Hepatic stellate cell (primary cell): ENCODE measurements at regions not wholly inside any gene's neighbourhood (a gene's known extent, or its start where the extent isn't known, plus 50 kb on each side); places are given as distances from the start of the nearest gene placed in this dataset.
"Not testable (repeated sequence)": the region's sequence is repeated elsewhere in the genome, so short reads cannot be mapped to it uniquely, and the experiment has no call there.

Experiments
- DNase-seq: peaks from one replicate; pipeline ENCODE4 v3.0.0; 2011; ENCODE audit warnings: low spot score

DNA sequence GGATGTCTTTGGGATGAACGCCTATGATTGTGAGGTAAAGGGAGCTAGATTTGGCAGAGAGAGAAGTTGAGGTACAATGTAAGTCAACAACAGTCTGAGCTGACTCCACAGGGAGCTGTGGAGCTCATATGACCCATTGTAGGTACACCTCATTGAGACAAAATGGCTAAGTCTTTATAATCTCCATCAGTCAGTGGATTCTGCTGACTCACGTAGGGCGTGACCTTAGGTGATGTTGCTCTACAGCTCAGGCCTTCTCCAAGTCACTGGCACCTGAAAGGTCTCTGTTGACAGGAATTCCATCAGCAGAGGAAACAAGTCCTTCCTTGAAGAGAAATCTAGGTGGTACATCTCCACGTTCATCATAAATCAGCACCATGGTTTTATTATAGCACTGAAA is 118.2 kb upstream of the PRR16 start:
- DNase-seq: no peak

GRCh38 chr5:120351071-120351470 is 113.0 kb upstream of the PRR16 start:
- not testable (repeated sequence) for DNase-seq

- no peak for DNase-seq
Measured at GRCh38 chr5:120354126-120354525, 110.0 kb upstream of the PRR16 start.

GRCh38 chr5:120358949-120359348 is 105.2 kb upstream of the PRR16 start:
- DNase-seq: no peak

- no peak for DNase-seq
Measured at GRCh38 chr5:120361941-120362340, 102.2 kb upstream of the PRR16 start.

DNA sequence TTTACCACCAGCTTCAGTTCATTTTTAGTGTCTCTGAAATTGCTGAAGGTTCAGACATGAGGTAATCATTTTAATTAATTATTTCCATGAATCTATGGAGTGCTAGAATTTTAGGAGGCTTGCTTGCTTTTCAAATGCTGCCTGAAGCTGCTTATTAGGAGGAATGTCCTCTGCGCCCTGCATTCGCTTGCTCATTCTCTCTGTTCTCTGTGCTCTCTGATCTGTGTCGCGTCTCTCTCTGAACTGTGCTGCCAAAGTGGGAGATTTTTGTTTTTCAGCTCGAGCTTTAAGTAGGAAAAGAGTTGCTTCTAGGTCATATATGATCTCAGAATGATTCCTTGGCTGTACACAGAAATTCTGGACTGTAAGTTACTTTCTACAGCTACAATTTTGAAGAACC is 101.7 kb upstream of the PRR16 start:
- DNase-seq: no peak

GRCh38 chr5:120365656-120366446 is 98.2 kb upstream of the PRR16 start:
- DNase-seq: no peak

GRCh38 chr5:120367896-120368634 is 96.0 kb upstream of the PRR16 start:
- no peak for DNase-seq

GRCh38 chr5:120368923-120369715 is 95.0 kb upstream of the PRR16 start:
- DNase-seq: no peak

DNA sequence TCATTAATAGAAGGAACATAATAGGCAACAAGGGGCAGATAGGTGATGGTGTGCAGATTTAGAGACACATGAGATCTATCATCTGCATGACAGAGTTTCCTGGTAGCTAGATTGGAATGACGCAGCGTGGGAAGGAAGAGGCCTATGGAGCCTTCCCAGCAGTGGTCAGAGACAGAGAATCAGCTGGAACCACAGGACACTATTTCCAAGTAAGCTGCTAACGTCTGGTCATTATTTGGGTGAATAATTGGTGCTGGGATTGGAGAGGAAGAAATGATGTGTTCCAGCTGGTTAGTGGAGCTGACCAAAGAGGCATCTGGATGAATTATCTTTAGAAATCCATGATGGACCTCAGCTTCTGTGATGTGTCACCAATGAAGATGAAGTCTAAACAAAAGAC is 91.2 kb upstream of the PRR16 start:
- peak; percentile 12 for DNase-seq

GRCh38 chr5:120375248-120375647 is 88.9 kb upstream of the PRR16 start:
- no peak for DNase-seq

DNA sequence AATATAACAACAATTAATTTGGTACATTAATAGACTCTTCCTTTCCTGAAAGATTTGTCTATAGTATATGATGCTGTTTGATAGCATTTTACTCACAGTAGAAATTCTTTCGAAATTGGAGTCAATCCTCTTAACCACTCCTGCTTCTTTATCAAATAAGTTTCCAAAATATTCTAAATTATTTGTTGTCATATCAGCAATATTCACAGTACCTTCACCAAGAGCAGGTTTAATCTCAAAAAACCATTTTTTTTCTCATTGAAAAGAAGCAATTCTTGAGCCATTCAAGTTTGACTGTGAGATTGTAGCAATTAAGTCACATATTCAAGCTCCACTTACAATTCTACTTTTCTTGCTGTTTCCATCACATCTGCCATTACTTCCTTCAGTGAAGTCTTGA is 83.5 kb upstream of the PRR16 start:
- no peak for DNase-seq

DNA sequence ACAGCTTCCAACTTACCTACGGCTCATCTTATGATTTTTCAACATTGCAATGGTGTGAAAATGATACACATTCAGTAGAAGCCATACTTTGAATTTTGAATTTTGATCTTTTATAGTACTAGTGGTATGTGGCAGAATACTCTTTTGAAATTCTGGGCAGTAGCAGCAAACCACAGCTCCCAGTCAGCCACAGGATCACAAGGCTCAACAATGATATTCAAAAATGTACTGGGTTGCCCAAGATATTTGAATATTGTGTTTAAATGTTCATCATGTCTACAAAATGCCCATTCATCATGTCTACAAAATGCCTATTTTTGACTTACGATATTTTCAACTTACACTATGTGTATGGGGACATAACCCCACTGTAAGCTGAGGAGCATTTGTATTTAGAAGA is 81.3 kb upstream of the PRR16 start:
- DNase-seq: no peak

DNA sequence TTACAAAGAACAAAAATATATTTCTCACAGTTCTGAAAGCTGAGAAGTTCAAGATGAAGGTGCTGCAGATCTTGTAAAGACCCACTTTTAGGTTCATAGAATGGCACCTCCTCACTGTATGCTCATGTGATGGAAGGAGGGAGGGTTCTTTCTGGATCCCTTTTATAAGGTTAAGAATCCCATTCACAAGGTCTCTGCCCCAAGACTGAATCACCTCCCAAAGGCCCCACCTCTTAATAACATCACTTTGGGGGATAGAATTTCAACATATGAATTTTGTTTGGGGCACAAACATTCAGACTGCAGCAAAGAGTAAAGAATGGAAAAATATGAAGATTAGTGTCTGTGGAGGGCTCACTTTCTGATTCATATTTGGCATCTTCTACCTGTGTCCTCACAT is 77.1 kb upstream of the PRR16 start:
- DNase-seq: no peak

GRCh38 chr5:120388016-120388781 is 75.9 kb upstream of the PRR16 start:
- DNase-seq: peak; percentile 47

GRCh38 chr5:120394259-120394658 is 69.8 kb upstream of the PRR16 start:
- no peak for DNase-seq

DNA sequence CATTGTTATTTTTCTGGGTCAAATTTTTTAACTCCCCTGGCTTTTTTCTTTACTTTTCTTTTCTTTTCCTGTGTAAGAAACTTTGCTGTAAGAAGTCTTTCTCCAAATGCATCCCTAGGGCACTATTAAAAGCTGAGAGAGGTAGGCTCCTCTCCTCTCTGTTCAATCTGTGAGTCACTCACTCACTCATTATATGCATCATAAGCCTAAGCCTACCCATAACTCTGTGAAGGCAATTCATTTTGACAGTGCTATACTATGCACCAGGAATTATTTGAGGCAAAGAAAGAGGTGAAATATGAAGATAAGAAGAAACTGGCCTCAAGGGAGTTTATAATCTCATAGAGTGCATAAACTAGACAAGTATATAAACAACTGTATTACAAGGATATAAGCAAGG is 67.9 kb upstream of the PRR16 start:
- DNase-seq: no peak

DNA sequence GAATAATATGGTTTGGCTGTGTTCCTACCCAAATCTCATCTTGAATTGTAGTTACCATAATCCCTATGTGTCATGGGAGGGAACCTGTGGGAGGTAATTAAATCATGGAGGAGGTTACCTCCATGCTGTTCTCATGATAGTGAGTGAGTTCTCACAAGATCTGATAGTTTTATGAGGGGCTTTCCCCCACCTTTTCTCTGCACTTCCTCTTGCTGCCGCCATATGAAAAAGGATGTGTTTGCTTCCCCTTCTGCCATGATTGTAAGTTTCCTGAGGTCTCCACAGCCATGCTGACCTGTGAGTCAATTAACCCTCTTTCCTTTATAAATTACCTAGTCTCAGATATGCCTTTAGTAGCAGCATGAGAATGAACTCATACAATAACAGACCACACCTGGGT is 63.7 kb upstream of the PRR16 start:
- no peak for DNase-seq

DNA sequence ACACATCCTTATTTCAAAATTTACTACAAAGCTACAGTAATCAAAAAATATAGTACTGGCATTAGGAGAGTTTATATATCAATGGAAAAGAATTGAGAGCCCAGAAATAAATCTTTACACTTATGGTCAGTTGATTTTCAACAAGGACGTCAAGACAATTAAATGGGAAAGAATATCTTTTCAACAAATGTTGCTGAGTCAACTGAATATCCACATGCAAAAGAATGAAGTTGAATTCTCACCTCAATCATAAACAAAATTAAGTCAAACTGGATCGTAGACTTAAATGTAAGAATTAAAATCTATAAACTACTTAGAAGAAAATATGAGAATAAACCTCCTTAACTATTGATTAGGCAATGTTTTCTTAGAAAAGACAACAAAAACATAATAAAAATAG is 61.5 kb upstream of the PRR16 start:
- DNase-seq: no peak

GRCh38 chr5:120405286-120405864 is 58.7 kb upstream of the PRR16 start:
- peak; percentile 17 for DNase-seq

DNA sequence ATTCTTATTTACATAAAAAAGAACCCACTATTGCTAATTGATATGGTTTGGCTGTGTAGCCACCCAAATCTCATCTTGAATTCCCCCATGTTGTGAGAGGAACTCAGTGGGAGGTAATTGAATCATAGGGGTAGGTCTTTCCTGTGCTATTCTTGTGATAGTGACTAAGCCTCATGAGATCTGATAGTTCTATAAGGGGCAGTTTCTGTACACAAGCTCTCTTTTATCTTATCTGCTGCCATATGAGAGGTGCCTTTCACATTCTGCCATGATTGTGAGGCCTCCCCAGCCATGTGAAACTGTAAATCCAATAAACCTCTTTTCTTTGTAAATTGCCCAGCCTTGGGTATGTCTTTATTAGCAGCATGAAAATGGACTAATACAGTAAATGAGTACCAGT is 58.2 kb upstream of the PRR16 start:
- no peak for DNase-seq

GRCh38 chr5:120413686-120414085 is 50.4 kb upstream of the PRR16 start:
- DNase-seq: no peak
